ENCODE measurements at regions not wholly inside any gene's neighbourhood (a gene's known extent, or its start where the extent isn't known, plus 50 kb on each side); places are given as distances from the start of the nearest gene placed in this dataset.
"Not testable (repeated sequence)": the region's sequence is repeated elsewhere in the genome, so short reads cannot be mapped to it uniquely, and the experiment has no call there.

DNA sequence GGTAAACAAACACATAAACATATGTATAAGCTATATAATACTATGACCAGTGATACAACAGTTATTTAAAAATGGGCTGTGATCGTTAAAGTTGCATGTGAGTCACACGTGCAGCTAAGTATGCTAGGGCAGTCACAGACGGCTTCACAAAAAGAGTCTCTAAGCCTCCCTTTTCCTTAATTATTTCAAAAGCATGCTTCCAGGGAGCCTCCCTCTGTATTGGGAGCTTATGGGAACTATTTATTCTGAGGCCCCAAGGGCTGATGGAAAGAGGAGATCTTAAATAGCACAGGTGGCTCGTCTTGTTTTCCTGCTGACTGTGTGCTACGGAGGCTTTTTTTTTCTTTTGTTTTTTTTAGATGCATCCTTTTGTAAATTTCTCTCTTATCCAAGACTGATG is 94.3 kb downstream of the ADCYAP1 start:
- no peak for DNase-seq

DNA sequence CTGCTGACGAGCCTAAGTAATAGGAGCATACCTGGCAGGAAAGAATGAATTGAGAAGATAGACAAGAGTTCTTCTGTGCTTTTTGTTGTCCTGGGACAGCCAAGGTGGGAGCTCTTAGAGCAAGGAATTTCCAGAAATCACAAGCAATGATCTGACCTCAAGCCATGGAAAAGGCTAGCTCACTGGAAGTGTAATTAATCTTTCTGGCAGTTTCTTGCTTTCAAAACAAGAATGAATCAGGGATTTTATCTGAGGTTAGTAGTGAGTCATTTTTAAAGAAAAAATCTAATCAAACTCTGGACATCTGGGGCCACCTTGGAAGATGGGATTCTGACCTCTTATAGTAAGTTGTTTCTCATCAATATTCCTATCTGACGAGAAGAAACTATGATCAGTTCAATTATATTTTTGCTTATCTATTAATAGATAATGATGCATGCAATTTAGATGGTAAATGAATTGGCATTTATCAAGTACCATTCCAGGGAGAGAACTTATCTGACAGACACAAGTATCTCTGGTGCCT is 98.0 kb downstream of the ADCYAP1 start:
- DNase-seq, result peak; percentile 20

DNA sequence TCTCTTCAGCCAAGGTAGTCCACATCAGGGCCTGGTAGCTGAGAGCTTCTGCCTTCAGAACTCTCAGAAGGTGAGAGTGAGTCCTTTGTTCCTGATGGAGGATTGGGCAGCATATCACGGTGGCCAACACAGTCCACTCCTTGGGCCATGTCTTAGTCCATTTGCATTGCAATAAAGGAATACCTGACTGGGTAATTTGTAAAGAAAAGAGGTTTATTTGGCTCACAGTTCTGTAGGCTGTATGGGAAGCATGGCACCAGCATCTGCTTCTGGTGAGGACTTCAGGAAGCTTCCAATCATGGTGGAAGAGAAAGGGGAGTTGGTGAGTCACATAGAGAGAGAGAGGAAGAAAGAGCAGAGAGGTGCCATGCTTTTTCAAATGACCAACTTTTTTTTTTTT is 98.8 kb downstream of the ADCYAP1 start:
- no peak for DNase-seq

DNA sequence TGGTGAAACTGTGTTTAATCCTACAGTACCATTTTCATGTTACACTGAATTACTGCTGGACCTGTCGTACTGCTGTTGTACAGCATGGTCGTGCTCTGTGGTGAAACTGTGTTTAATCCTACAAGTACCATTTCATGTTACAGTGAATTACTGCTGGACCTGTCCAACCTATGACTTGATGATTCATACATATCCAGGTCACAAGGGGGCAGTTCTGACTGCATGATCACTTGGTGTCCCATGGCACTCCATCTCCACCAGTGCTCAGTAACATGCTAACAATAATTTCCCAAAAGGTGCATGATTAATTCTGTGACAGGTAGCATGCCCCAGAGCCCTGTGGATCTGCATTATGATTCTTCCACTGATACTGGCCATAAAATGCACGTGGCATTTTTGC is 101.6 kb downstream of the ADCYAP1 start:
- DNase-seq, result no peak

DNA sequence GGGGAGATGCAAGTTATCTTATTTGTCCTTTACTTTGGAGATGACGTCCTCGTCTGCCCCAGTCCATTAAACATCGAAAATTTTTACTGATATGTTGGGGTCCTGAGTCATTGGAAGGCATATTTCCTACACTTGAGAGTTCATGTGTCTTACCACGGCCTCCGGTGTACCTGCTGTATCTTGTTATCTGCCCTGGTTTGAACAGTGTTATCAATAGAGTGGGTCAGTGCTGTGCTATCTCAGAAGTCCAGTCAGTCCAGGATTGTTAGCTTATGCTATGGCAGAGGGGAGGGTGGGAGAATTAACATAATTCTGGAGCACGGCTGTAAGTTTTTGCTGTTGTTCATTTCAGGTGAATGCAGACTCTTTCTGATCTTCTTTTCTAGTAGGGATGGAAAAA is 102.3 kb downstream of the ADCYAP1 start:
- no peak for DNase-seq

DNA sequence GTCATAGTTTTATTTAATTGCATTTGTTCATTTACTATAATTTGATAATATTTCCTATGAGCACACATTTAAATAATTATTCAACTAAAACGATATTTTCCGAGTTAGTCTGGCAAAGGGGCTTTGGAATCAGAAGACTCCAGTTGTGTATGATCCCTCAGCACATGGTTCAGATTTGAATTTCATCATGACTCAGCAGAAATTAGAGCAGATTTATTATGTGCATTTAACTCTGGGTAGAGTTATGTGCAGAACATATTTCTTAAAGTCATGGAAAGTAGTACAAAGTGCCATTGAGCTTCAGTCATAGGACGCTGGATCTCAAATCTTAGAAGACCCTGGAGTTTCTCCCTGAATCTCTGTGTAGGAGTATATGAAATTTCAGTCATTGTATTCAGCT is 106.7 kb downstream of the ADCYAP1 start:
- DNase-seq, result no peak

DNA sequence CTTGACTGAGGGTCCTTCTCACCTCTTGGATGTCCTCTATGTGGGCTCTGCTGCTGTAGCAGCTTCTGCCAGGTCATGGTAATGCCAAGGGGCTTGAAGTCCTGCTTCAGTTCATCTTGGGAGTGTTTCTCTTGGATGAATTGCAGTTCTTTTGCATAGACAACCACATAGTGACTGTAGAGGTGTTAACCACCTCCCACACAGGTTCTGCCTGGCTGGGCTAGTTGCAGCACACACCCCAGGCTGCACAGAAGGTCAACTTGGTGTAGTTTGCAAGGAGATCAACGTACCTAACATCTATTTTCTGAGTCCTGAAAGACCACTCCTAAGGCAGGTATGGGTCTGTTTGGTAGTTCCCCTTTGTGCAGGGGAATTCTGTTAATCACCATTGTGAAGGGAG is 108.1 kb downstream of the ADCYAP1 start:
- no peak for DNase-seq

DNA sequence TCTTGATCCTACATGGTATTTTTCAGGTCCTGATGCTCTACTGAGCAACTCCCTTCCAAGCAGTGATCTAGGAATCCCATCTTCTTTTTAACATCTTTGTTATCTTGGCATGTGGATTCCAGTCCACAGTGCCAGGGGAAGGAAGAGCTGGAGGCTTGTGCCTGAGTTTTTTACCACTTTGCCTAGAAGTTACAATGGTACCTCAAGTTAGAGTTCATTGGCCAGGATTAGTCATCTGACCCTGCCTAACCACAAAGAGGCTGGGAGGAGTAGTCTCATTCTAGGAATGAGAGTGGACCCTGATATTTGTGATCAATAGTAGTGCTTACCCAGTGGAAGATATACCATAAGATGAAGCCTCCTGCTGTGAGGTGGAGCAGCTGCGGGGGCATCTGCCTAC is 109.3 kb downstream of the ADCYAP1 start:
- DNase-seq, result no peak

DNA sequence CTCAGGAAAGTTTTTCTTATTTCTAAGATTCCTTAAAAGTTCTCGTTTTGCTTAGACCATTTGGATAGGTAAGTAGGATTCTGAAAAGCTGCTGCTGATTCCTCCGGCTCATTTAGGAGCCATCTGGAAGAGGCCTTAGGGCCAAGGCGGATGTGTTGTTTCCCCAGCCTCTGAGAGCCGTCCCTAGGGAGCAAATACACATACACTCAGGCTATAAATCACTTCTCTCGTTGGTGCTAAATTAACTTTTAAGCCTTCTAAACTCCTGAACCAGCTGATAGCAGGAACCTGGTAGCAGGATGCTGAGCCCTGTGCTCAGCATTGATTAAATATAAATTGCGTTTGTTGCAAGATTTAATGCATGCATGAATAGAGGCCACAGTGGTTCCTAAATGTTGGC is 109.8 kb downstream of the ADCYAP1 start:
- DNase-seq, result no peak

DNA sequence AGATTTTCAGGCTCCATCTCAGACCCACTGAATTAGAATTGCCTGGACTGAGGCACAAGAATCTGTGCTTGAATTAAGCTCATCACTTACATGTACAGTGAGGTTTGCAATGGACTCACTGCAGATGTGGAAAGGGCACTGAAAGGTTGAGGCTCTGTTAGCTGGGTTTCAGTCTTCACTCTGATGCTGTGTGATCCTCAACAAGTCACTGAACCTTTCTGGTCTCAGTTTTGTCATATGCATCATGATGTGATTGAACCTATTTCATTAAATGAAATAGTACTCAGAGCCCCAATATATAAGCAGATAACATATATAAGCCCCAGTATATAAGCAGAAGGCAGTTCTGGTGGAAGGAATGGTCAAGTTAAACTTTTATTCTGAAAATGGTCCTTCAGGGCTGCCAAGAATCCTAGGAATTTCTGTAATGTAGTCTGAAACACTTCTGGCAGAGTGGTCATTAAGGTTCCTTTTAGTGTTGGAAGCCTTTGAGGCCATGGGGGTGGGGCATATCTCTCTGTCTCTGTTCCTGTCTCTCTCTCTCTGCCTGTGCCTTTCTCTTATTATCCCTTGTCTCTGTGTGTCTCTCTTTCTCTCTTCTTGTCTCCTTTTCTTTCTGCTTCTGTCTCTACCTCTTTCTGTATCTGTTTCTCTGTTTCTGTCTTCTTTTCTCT is 110.4 kb downstream of the ADCYAP1 start:
- no peak for DNase-seq

DNA sequence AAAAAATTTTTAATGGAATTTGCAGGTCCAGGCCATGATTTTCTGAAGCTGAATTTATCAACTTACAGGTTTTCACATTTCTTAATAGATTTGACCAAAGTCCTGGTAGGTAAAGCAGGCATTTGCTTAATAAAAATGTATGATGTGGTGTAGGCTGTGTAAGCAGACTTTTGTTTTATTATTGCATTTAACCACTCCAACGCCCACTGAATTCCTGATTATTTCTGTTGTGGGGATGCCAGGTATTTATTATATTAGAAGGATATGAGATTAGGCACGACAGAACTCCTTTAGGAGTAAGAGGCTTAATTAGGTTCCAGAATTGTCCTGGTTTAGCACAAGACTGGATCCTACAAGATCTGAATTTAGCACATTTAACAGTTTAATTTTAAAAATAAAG is 111.1 kb downstream of the ADCYAP1 start:
- no peak for DNase-seq

DNA sequence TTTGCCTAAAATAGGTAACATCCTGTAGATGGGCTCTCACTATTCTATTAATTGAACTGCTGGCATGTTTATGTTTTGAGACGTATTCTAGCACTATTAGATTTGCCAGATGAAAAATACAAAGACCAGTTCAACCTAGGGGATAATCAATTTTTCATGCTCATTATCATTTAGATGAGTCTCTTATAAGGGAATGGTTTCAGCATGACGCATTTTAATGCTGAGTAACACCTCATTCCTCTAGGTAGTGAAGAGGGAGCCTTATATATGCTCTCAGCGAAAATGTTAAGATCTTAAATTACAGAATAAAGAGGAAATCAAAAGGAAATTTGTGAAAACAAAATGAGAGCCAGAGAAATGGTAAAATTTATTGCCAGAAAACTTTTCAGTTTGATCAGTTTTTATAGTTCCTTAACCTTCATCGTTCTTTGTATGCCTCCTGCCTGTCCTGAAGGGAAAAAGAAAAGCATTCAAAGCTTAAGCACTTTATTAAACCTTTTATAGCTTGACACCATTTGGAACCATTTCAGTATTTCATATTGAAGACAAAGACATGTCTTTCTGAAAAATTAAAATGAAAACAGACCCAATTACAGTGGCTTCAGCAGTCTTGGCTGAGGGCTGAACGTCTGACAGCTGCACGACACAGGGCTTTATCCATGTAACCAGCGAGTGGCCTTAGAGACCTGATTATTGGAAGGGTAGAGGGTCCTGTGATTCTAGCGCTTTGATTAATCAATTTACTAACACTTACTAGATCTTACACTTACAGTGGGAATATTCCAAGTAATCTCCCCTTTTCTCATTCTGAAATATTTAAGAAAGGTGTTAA is 112.8 kb downstream of the ADCYAP1 start:
- no peak for DNase-seq

DNA sequence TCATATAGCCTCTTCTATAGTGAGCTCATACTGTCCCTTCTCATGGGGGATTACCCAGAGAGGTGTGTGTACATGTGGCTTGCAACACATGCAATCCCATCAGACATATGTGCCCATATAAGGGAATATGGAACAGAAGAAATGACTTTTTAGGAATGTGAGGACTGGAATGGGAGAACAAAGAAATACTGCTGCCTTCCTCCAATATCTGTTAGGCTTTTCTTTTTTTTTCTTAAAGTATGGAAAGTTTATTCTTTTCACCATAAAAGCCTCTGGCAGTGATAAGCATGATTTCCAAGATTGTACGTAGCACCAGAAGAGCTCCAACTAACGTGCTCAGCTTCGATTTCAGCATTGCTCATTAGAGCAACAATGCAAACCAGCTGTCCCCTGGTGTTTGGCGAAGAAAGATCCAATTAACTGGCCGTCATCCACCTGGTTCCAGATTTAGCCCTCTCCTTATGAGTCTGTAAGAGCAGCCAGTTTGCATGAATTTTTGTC is 113.6 kb downstream of the ADCYAP1 start:
- no peak for DNase-seq

DNA sequence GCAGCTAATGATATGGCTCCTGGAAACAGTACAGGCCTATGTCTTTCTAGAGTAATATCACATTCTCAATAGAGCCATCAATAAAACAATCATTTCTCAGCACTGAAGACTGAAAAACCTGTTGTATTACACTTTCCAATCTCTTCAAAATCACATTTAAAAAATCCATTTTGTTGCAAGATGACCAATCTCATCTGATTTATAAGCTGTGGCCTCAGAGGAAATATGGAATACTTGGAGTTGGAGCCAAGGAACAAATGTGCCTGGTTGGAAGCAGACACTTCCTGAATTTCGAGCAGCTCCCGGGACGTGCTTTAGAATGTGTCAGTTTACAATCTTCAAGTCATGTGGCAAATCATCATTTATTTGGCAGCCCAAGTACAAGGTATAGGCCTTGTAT is 114.5 kb downstream of the ADCYAP1 start:
- DNase-seq, result no peak

DNA sequence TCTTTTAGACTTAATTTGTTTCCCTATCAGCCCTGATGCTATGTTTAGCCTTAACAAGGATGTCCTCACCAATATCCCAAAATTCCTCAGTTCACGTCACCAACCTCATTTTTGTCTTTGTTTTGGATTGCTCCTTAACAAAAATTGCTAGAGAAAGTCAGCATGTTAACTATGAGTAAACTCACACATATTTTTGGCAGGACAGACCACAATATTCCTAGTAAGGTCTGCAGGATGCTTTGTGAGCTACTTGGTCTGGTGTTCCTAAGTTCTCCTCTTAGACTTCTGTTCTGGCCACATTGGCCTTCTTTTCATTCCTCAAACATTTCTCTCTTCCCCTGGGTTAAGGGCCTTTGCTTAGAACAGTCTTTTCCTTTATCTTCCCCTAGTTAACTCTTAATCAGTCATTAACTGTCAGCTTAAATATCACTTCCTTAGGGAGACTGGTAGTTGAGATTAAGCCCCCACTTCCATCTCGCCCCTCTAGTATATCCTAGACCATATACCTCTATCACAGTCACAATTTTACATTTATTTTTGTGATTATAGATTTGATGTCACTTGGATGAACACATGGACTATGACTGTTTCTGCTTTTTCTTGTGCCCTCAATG is 116.2 kb downstream of the ADCYAP1 start:
- no peak for DNase-seq

DNA sequence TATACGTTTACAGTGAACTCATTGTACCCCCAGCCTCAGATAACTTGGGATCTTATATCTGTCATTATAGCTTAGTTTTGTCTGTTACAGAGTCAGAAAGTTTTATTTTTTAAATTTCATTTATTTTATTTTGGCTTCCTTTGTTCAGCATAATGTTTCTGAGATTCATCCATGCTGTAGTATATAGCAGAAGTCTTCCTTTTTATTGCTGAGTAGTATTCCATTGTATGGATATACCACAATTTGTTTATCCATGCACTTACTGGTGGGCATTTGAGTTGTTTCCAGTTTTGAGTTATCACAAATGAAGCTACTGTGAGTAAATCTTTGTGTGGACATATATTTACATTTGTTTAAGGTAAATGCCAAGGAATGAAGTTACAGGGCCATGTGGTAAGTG is 122.3 kb downstream of the ADCYAP1 start:
- no peak for DNase-seq

DNA sequence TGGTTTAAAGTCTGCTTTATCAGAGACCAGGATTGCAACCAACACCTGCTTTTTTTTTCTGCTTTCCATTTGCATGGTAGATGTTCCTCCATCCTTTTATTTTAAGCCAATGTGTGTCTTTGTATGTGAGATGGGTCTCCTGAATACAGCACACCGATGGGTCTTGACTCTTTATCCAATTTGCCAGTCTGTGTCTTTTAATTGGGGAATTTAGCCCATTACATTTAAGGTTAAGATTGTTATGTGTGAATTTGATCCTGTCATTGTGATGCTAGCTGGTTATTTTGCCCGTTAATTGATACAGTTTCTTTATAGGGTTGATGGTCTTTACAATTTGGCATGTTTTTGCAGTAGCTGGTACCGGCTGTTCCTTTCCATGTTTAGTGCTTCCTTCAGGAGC is 128.4 kb downstream of the ADCYAP1 start:
- not testable (repeated sequence) for DNase-seq

DNA sequence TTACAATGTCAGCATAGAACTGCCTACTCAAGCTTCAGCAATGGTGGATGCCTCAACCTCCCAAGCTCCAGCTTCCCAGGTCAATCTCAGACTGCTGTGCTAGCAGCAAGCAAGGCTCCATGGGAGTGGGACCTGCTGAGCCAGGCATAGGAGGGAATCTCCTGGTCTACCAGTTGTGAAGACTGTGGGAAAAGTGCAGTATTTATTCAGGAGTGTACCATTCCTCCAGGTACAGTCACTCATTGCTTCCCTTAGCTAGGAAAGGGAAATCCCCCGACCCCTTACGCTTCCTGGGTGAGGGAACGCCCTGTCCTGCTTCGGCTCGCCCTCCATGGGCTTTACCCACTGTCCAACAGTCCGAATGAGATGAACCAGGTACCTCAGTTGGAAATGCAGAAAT is 130.3 kb downstream of the ADCYAP1 start:
- DNase-seq, result no peak

DNA sequence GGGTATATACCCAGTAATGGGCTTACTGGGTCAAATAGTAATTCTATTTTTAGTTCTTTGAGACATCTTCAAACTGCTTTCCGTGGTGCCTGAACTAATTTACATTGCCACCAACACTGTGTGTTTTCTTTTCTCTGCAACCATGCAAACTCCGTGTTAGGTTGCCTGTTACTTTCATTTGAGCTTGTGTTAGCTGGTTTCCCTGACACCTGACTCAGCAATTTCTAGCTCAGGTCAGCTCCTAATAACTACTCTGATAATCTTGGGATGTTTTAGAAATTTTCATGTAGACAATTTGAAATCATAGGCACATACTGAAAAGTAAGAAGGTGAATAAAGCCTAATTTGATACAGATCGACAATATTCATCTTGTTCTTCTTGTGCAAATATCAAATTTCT is 132.3 kb downstream of the ADCYAP1 start:
- no peak for DNase-seq

DNA sequence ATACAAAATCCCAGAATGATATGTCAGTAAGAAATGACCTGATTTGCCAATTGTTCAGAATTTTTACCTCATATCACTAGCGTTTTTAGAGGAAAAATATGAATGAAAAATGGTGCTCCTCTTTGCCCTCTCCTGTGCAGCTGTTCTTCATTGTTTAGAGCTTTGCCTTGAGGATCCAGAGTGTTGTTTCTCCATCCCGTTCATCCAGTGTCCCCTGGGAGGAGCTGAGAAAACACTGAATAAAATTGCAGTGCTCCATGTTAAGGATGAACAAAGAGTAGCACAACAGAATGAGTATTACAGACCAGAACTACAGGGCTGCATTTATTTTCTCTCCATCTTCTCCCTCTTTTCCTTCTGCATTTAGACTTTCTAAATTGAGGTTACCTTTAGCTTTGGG is 133.1 kb downstream of the ADCYAP1 start:
- DNase-seq, result no peak

DNA sequence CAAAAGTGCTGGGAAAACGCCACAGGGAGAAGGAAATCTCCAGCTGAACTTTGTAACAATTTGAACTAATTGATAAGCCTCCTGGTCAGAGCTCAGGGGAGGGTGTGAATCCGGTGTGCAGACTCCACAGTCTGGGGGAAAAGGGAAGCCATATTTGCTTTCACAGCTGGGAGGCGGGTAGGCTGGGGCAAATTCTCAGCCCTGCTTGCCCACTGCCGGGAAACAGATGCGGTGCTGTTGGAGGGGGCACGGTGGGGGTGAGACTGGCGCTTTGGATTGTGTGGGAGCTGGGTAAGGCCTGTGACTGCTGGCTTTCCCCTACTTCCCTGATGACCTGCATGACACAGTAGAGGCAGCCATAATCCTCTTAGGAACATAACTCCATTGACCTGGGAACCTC is 134.8 kb downstream of the ADCYAP1 start:
- DNase-seq, result no peak

DNA sequence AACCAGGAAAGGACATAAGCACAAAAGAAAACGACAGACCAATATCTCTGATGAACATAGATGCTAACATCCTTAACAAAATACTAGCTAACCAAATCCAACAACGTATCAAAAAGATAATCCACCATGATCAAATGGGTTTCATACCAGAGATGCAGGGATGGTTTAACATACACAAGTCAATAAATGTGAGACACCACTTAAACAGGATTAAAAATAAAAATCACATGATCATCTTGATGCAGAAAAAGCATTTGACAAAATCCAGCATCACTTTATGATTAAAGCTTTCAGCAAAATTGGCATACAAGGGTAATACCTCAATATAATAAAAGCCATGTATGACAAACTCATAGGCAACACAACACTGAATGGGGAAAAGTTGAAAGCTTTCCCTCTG is 138.4 kb downstream of the ADCYAP1 start:
- not testable (repeated sequence) for DNase-seq

DNA sequence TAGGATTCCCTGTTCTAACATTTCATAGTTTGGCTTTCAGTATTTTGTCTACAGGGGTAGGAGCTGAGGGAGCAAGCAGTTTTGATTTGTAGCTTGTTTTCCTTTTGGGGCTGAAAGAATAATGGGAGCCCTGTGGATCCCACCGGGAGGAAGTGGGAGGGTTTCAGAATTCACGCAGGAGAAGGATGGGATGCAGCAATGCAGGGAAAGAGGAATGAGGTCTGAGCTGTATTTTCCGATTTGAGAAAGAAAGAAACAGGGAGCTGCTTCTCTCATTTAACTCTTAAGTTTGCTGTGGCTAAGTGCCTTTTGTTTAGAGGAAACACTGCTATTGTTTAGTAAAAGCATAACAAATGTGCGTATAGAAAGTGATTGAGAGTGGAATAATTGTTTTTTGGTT is 141.0 kb downstream of the ADCYAP1 start:
- DNase-seq, result no peak

DNA sequence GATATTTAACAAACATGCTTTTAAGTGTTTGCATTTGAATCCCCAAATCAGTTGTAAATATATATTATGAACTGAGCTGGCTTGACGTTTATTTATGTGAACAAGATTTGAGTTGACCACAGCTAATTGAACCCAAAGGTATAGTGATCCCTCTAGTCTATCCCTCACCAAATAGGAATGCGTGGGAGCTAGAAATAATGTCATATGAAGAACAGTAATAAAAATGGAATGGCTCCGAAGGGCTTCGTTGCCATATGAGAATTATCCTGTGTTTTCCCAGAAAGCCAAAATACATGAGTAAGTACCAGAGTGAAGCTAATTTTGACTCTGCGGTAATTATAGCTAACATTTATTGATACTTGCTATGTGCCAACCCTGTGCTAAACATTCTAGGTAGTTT is 142.7 kb downstream of the ADCYAP1 start:
- no peak for DNase-seq

Data from dermis blood vessel endothelial cell (primary cell).